ENCODE measurements at regions not wholly inside any gene's neighbourhood (a gene's known extent, or its start where the extent isn't known, plus 50 kb on each side); places are given as distances from the start of the nearest gene placed in this dataset.

DNA sequence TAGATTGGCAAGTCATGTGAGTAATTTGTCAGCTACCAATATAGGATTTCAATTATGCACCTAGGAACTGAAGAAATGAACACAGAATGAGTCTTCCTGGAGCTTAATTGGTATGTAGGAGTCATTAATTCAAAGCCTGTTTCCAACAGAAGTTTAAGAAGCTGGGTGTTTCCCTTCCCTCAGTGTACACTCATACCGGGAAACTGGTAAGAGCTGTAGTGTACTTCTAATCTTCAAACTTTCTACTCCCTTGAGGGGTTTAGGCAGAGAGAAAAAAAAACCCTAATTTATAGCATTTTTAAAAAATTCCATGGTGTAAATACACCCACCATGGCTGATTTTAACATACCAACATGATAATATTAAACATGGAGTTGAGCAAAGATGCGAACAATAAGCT lies 665.7 kb upstream of the SLITRK5 start:
- no peak for TF ChIP-seq CTCF (IDR thresholded peaks at IDR 0.05; ENCODE audit: control extremely low read depth, extremely low read depth, low read depth, missing control alignments)
- no peak for DNase-seq (ENCODE audit: extremely low spot score)
- ChIA-PET POLR2A (no interaction called here), CTCF (no interaction called here)

DNA sequence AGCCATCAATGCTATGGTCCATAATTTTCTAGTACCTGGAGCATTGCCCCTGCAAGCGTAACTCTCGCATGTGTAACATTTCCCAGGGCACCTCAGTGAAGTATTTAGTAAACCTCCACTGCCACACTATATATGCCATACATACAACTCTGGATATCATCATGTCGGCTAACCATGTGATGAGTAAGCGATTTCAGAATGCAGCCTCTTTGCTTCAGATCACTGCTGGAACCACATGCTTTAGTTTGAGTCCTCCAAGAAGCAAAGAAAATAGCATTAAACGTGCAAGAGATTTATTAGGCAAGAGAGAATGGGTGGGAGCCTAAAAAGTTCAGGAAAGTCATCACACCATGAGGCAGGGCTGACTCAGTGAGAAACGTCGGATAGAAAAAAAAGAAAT lies 635.6 kb upstream of the SLITRK5 start:
- DNase-seq (ENCODE audit: extremely low spot score) = no peak
- ChIA-PET CTCF (no interaction called here), POLR2A (no interaction called here)
- no peak for TF ChIP-seq CTCF (IDR thresholded peaks at IDR 0.05; ENCODE audit: control extremely low read depth, extremely low read depth, low read depth, missing control alignments)

DNA sequence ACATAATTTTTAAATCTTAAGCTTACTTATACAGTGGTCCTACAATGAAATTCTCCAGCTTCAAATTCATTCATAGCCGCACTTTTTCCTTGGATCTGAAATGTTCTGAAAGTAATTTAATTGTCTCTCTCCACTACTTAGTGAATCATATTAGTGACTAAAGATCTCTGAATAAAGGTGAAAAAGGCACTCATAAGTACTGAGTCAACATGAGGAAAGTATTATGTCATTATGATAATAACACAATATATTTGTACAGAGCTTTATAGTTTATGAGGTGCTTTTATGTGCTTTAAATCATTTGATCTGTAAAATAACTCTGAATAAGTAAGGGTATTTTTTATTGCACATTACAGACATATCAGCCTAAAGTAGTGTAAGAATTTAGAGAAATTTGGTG lies 628.2 kb upstream of the SLITRK5 start:
- DNase-seq (ENCODE audit: extremely low spot score) = no peak
- CTCF ChIA-PET = no interaction called here
- TF ChIP-seq CTCF (IDR thresholded peaks at IDR 0.05; ENCODE audit: control extremely low read depth, extremely low read depth, low read depth, missing control alignments) = no peak
- POLR2A ChIA-PET = no interaction called here

DNA sequence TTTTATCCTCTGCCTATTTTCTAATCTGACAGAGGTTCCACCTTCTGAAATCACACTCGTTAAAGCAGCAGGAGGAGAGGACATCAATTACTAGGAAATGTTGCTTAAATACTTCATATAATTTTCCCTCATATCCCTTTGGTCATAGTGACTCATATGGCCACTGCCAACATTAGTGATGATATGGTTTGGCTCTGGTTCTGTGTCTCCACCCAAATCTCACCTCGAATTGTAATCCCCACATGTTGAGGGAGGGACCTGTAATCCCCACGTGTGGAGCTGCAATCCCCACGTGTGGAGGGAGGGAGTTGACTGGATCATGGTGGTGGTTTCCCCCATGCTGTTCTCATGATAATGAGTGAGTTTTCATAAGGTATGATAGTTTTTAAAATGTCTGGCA lies 618.4 kb upstream of the SLITRK5 start:
- TF ChIP-seq CTCF (IDR thresholded peaks at IDR 0.05; ENCODE audit: control extremely low read depth, extremely low read depth, low read depth, missing control alignments) = no peak
- POLR2A ChIA-PET = no interaction called here
- no peak for DNase-seq (ENCODE audit: extremely low spot score)
- CTCF ChIA-PET = no interaction called here

DNA sequence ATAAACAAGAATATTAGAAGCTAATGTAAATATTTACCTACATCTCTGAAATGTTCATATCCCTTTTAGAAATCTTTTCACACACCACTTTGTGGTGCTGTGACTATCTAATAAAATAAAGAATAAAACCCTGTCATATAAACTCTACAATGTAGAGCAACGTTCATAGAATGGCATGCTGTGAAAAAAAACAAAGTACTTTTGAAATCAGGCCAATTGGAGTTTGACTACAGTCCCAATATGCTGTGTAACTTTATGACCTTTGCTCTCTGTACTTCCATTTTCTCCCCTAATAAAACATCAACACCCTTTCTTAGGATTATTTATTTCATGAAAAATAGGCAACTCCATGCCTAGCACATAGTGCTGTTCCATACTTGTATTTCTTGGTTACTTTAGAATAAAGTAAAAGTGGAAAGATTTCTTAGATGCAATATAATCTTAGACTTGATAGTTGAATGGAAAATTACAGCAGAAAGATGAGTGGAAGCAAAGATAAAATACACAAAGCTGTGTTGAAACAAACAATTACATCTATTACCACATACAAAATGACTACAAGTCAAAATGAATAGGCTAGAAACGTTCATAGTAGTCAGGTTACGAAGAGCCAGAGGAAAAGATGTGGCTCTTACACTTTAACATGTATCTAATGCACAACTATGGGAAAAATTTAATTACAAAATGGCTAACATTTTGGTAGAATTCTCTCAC lies 613.2 kb upstream of the SLITRK5 start:
- no peak for DNase-seq (ENCODE audit: extremely low spot score)
- POLR2A ChIA-PET = no interaction called here
- no peak for TF ChIP-seq CTCF (IDR thresholded peaks at IDR 0.05; ENCODE audit: control extremely low read depth, extremely low read depth, low read depth, missing control alignments)
- CTCF ChIA-PET = no interaction called here

DNA sequence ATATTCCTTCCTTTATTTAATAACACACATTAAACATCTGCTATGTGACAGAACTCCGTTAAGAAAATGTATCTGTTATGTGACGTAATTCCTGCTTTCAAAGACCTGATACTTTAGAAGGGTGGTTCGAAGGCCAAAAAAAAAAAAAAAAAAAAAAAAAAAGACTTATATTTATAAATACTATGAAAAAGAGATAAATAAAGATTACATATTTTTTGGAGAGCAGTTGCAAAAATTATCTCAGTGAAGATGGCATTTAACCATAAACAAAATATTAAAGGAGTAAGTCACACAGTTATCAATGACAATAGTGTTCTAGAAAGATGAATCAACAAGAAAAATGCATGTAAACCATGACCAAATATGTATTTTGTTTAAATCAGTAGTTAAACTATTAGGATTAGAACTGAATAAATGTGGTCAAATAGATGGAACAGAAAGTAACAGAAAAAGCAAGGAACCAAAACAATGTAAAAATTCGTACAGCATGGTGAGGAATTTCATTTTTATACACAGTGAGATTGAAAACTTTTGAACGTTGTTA lies 612.3 kb upstream of the SLITRK5 start:
- no peak for TF ChIP-seq CTCF (IDR thresholded peaks at IDR 0.05; ENCODE audit: control extremely low read depth, extremely low read depth, low read depth, missing control alignments)
- POLR2A ChIA-PET = no interaction called here
- CTCF ChIA-PET = no interaction called here
- no peak for DNase-seq (ENCODE audit: extremely low spot score)
